Thymus (tissue), 11 donors: ENCODE measurements at regions not wholly inside any gene's neighbourhood (a gene's known extent, or its start where the extent isn't known, plus 50 kb on each side); places are given as distances from the start of the nearest gene placed in this dataset.

Experiments
- DNase-seq, 9 donors: peaks; one replicate each; pipeline ENCODE4 v3.0.0-alpha.2; 2013; ENCODE audit warnings: low spot score in 9 of 9, low read depth in 6 of 9, missing footprints in 1 of 9
- H3K27ac ChIP-seq, 2 donors: one replicate each; pipeline ENCODE4 v1.5.1; 2013; ENCODE audit warnings: control low read depth in 1 of 2, low read depth in 1 of 2, low read length in 1 of 2, mild to moderate bottlenecking in 1 of 2, moderate library complexity in 1 of 2
- H3K27me3 ChIP-seq, 2 donors: one replicate each; pipeline ENCODE4 v1.5.1; 2013; ENCODE audit warnings: low read length in 1 of 2; ENCODE audit not compliant: control insufficient read depth in 2 of 2, insufficient read depth in 1 of 2
- H3K36me3 ChIP-seq, 2 donors: one replicate each; pipeline ENCODE4 v1.5.1; 2013; ENCODE audit warnings: low read length in 1 of 2, mild to moderate bottlenecking in 1 of 2, moderate library complexity in 1 of 2; ENCODE audit not compliant: control insufficient read depth in 2 of 2, insufficient read depth in 2 of 2
- H3K4me1 ChIP-seq, 2 donors: one replicate each; pipeline ENCODE4 v1.5.1; 2013; ENCODE audit warnings: low read length in 2 of 2; ENCODE audit not compliant: control insufficient read depth in 2 of 2, insufficient read depth in 2 of 2
- H3K4me3 ChIP-seq, 2 donors: one replicate each; pipeline ENCODE4 v1.5.1; 2013; ENCODE audit warnings: low read length in 2 of 2, control low read depth in 1 of 2, mild to moderate bottlenecking in 1 of 2
- H3K9me3 ChIP-seq, 2 donors: one replicate each; pipeline ENCODE4 v1.5.1; 2013; ENCODE audit warnings: low read length in 1 of 2, mild to moderate bottlenecking in 1 of 2; ENCODE audit not compliant: control insufficient read depth in 2 of 2, insufficient read depth in 1 of 2
- WGBS: extraction: QIAGEN DNeasy Blood & Tissue Kit; methylation state at CpG from one replicate; pipeline ENCODE4 v1.1.7; 2013; 5-methylcytosine and 5-hydroxymethylcytosine counted together
- donor health status: healthy.

DNA sequence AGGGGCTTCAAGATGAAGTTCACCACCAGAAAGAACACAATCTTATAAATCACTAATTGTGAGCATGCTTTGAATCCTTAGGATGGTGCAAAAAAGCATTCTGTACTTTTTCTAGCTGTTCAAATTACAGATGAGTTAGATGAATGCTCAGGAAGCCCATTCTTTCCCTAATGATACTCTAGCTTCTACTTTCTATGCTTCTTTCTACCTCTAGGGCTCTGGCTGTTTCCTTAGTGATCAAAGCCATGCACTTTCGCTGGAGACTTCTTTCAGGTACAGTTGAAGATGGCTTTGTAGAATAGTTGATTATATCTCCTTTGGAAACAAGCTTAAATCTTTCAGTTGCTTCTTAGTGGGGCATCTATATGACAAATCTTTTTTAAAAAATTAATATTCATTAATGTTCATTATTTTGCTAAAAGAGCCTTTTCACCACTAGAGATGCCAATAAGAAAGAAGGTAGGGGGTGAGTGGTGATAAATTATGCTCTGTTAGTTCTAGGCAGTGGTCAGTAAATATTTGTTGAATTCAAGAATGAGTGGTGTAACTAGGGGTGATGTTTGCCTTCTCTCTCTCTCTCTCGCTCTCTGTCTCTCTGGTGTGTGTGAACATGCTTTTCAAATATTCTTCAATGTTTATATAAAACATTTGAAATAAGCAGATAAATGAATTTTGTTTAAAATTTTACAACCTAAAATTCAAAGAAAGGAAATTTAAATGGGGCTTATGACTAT lies 169.4 kb downstream of the GLUD2 start:
- H3K9me3 ChIP-seq: no peaks in the 10 kb centered on the region
- H3K27me3 ChIP-seq: no peaks in the 10 kb centered on the region
- no peak for DNase-seq
- no peak overlapping the region for H3K27ac ChIP-seq
- H3K4me1 ChIP-seq: no peaks in the 10 kb centered on the region
- H3K4me3 ChIP-seq: no peak overlapping the region
- WGBS: 85% methylated on average over 2 of the region's 2 CpGs
- no peaks in the 10 kb centered on the region for H3K36me3 ChIP-seq

DNA sequence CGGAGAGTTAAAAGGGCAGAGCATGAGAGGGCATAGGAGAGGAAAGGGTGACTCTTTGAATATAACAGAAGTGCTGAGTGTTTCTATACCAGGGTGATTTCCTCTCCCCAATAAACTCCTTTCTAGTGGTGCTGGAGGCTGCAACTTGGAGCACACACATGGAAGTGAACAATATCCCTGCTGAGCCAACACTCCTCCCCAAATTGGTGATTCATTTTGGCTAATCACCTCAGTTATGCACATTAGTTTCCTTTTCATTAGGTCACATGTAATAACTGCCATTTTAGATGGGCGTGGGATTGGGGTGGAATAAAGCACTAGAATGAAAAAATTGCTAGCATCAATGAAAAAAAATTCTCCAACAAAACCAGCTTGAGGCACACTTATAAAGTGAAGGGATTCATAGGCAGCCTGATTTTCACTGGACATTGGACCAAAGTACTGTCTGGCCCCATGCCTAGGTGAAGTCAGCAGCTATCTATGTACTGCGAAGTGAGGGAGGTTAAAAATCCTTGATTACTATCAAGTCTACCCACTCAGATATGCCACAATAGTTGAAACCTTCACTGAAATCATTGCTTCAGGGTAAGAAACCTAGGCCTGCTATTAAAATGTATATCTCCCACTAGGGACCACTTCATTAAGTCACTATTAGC lies 174.0 kb downstream of the GLUD2 start:
- Histone ChIP-seq H3K27me3 (no peaks in the 10 kb centered on the region), H3K36me3 (no peaks in the 10 kb centered on the region), H3K4me3 (no peak overlapping the region), H3K27ac (no peak overlapping the region), H3K9me3 (no peaks in the 10 kb centered on the region), H3K4me1 (no peaks in the 10 kb centered on the region)
- 94% methylated on average over 3 of the region's 3 CpGs for WGBS
- no peak for DNase-seq

DNA sequence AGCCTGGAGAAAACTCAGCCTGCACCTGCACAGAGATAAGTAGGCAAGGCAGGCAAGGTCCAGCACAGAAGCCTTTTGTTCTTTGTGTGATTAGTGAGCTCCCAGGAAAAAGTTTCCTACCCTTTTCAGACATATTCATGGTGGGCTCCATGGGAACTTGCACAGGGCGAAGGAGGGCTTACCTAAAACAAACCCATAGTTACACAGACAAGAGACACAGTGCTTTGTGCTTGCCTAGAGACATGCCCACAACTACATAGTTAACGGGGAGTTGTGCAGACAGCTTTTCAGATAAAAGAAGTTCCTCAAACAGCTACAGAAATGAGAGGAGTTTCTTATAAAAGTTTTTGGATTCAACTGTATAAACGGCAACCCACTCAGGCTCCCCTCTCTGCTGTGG lies 180.5 kb downstream of the GLUD2 start:
- Histone ChIP-seq H3K4me1 (no peaks in the 10 kb centered on the region), H3K4me3 (no peak overlapping the region), H3K27me3 (no peaks in the 10 kb centered on the region), H3K27ac (no peak overlapping the region), H3K9me3 (no peaks in the 10 kb centered on the region), H3K36me3 (no peaks in the 10 kb centered on the region)
- DNase-seq: no peak
- 85% methylated on average over 3 of the region's 3 CpGs for WGBS

DNA sequence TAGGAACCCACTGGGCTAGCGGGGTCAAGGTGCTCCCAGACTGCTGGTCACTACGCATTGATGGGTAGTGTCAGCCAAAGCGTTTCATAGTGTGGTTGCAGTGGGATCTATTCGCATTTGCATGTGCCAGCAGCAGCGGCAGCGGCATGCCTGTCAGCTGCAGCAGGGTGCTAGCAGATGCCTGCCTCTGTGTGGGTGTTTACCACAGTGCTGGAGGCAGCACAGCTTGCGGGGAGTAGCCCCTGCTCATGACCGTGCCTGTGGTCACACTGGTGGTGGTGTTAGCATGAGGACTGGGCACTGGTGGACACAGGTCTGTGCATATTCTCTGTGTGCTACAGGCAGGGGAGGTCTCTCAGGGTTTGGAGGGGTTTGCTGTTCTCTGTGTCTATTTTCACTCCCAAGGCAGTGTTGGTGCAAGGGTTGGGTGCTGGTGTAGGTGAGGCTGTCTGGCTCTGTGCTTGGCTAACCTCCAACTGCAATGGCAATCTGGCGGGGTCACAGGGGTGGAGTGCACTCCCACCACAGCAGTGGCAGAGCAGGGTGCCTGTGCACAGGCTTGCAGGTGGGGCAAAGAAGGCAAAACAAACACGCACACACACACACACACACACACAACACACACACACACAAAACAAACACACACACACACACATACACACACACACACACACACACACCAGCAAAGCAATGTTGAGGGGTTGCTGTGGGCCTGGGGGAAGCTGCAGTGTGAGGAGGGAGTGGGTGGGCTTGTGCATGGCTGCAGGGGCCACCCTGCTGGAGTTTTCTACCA lies 184.4 kb downstream of the GLUD2 start:
- no peak overlapping the region for H3K27ac ChIP-seq
- no peak for DNase-seq
- no peaks in the 10 kb centered on the region for H3K4me1 ChIP-seq
- H3K9me3 ChIP-seq: no peaks in the 10 kb centered on the region
- WGBS: 92% methylated on average over 10 of the region's 10 CpGs
- H3K27me3 ChIP-seq: no peaks in the 10 kb centered on the region
- no peak overlapping the region for H3K4me3 ChIP-seq
- no peaks in the 10 kb centered on the region for H3K36me3 ChIP-seq

DNA sequence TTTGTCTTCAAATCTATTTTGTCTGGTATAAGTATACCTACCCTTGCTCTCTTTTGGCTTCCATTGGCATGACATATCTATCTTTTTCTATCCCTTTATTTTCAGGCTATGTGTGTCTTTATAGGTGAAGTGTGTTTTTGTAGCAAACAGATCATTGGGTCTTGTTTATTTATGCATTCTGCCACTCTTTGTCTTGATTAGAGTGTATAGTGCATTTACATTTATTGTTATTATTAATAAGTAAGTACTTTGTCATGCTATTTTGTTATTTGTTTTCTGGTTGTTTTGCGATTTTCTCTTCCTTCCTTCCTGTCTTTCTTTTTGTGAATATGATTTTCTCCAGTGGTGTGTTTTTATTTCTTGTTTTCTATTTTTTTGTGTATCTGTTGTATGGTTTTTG lies 188.6 kb downstream of the GLUD2 start:
- Histone ChIP-seq H3K4me1 (no peaks in the 10 kb centered on the region), H3K27ac (no peak overlapping the region), H3K9me3 (no peaks in the 10 kb centered on the region), H3K27me3 (no peaks in the 10 kb centered on the region), H3K36me3 (no peaks in the 10 kb centered on the region), H3K4me3 (no peak overlapping the region)
- 80% methylated on average over 1 of the region's 1 CpG for WGBS
- no peak for DNase-seq

DNA sequence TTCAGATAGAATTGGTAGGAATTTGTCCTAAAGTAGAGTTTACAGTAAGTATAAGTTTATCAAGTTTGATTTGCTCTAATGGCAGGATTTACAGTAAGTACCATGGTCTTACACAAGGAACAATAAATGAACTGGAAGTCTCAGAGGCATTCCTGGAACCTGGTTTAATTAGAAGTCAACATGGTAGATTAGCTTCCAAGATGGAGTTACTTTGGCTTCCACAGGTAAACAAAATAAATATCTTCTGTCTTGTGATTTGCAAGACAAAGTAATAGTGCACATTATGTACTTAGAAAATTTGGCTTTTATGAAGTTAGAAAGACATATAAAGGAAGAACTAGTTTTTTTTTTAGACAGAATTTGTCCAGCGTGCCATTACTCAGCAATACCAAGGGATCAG lies 190.7 kb downstream of the GLUD2 start:
- Histone ChIP-seq H3K36me3 (no peaks in the 10 kb centered on the region), H3K4me1 (no peaks in the 10 kb centered on the region), H3K9me3 (no peaks in the 10 kb centered on the region), H3K4me3 (no peak overlapping the region), H3K27ac (no peak overlapping the region), H3K27me3 (no peaks in the 10 kb centered on the region)
- no peak for DNase-seq
- WGBS: 94% methylated on average over 1 of the region's 1 CpG

DNA sequence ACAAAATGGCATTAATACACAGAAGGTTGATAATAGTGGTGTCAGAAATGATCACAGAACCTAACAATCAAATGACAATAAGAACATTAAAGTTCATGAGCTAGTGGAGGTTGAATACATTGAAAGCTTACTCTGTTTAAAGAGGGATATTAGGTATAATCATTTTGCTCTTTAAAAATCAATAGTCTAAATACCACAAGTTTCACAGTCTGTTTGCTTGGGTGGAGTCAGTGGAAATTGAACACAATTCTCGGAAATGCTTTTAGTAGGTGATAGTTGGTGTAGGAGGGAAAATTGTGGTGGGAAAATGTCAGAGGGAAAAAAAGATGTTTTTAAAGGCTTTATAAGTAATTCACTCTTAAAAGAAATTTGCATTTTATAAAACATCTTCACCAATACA lies 197.1 kb downstream of the GLUD2 start:
- no peaks in the 10 kb centered on the region for H3K36me3 ChIP-seq
- no peaks in the 10 kb centered on the region for H3K4me1 ChIP-seq
- DNase-seq: no peak
- no peak overlapping the region for H3K4me3 ChIP-seq
- no peaks in the 10 kb centered on the region for H3K9me3 ChIP-seq
- H3K27ac ChIP-seq: no peak overlapping the region
- no peaks in the 10 kb centered on the region for H3K27me3 ChIP-seq
- WGBS: 95% methylated on average over 1 of the region's 1 CpG

DNA sequence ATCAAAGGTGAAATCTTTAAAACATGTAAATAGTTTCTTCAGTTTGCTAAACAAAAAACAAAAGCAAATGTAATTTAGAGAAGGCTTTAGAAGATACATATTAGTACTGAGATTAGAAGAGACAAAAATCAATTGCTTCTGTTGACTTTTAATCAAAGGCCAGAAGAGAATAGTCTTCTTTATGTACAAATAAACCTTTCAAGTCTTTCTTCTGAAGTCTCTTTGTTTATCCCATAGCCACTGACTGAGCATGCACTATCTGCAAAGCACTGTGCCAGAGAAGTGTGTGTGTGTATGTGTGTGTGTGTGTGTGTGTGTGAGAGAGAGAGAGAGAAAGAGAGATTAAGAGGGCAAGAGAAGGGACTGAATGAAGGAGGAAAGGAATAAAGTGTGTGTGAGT lies 198.4 kb downstream of the GLUD2 start:
- no peaks in the 10 kb centered on the region for H3K36me3 ChIP-seq
- H3K9me3 ChIP-seq: no peaks in the 10 kb centered on the region
- no peak overlapping the region for H3K27ac ChIP-seq
- no peaks in the 10 kb centered on the region for H3K27me3 ChIP-seq
- DNase-seq: no peak
- no peak overlapping the region for H3K4me3 ChIP-seq
- no peaks in the 10 kb centered on the region for H3K4me1 ChIP-seq

DNA sequence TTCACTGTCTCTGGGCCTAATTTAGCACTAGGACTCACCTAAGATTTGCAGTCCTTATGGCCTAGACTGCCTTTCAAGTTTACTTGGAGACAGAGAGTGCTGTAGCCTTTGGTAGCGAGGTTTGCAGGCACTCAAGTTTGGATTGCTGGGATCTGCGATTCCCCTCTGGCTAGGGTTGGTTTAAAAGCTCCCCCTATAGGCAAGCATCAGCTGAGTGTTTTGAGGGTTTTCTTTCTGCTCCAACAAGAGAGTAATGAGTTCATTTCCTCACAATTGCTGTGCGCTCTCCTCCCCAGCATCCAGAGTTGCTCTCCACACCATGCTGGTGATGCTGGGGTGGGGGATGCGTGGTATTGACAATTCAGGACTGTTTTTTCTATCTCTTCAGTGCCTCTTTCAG lies 206.9 kb downstream of the GLUD2 start:
- Histone ChIP-seq H3K27ac (no peak overlapping the region), H3K9me3 (no peaks in the 10 kb centered on the region), H3K4me1 (no peaks in the 10 kb centered on the region), H3K27me3 (no peaks in the 10 kb centered on the region), H3K36me3 (no peaks in the 10 kb centered on the region), H3K4me3 (no peak overlapping the region)
- no peak for DNase-seq
- 61% methylated on average over 4 of the region's 4 CpGs for WGBS
